GM12878 (cell line): ENCODE measurements at regions not wholly inside any gene's neighbourhood (a gene's known extent, or its start where the extent isn't known, plus 50 kb on each side); places are given as distances from the start of the nearest gene placed in this dataset.

ENCODE experiments used
- BCL11A ChIP-seq: IDR thresholded peaks from 2 replicates; pipeline ENCODE4 v1.6.1; 2011; ENCODE audit warnings: low read depth, low read length
- BCLAF1 ChIP-seq: fragments of 450-650 bp; IDR thresholded peaks from 2 replicates; pipeline ENCODE4 v1.6.1; 2017; ENCODE audit warnings: antibody characterized with exemption, mild to moderate bottlenecking, moderate library complexity
- CREM ChIP-seq: IDR thresholded peaks from 2 replicates; pipeline ENCODE4 v1.6.1; 2014; ENCODE audit warnings: antibody characterized with exemption, low read depth
- CTCF ChIP-seq, 3 experiments: IDR thresholded peaks in 2 of 3; conservative IDR thresholded peaks in 1 of 3; 2 replicates each; pipeline ENCODE4 v1.5.1; 2011; ENCODE audit warnings: low read depth in 3 of 3, low read length in 3 of 3, mild to moderate bottlenecking in 3 of 3, control low read depth in 2 of 3, moderate library complexity in 2 of 3, inconsistent platforms in 1 of 3, mixed read lengths in 1 of 3; ENCODE audit not compliant: control insufficient read depth in 2 of 3, insufficient read depth in 1 of 3; ENCODE audit errors: extremely low read depth in 1 of 3
- GABPA ChIP-seq: IDR thresholded peaks from 2 replicates; pipeline ENCODE4 v1.6.1; 2014; ENCODE audit warnings: antibody characterized with exemption, low read depth, mild to moderate bottlenecking, inconsistent platforms
- IRF4 ChIP-seq: IDR thresholded peaks from 2 replicates; pipeline ENCODE4 v1.6.1; 2011; ENCODE audit warnings: low read depth, low read length
- NR2C2 ChIP-seq: IDR thresholded peaks from 2 replicates; pipeline ENCODE4 v1.6.1; 2011; ENCODE audit warnings: borderline replicate concordance, low read depth; ENCODE audit not compliant: control insufficient read depth, insufficient read length
- PKNOX1 ChIP-seq: fragments of 450-650 bp; IDR thresholded peaks from 2 replicates; pipeline ENCODE4 v1.6.1; 2016; ENCODE audit warnings: mild to moderate bottlenecking
- POLR2A ChIP-seq: IDR thresholded peaks from 2 replicates; pipeline ENCODE4 v1.6.1; 2011; ENCODE audit warnings: low read depth, mild to moderate bottlenecking, low read length
- REST ChIP-seq: IDR thresholded peaks from 2 replicates; pipeline ENCODE4 v1.6.1; 2012; ENCODE audit warnings: mild to moderate bottlenecking, low read depth, low read length
- TARDBP ChIP-seq: IDR thresholded peaks from 2 replicates; pipeline ENCODE4 v1.6.1; 2016; ENCODE audit warnings: borderline replicate concordance
- TCF3 ChIP-seq: IDR thresholded peaks from 2 replicates; pipeline ENCODE4 v1.6.1; 2012; ENCODE audit warnings: low read depth, mild to moderate bottlenecking, low read length, borderline replicate concordance; ENCODE audit not compliant: insufficient read depth
- TF ChIP-seq, protein P1 (sequence below): IDR thresholded peaks from 2 replicates; pipeline ENCODE4 v1.6.1; 2012; ENCODE audit warnings: low read depth, low read length, improper control_type of control experiment

DNA sequence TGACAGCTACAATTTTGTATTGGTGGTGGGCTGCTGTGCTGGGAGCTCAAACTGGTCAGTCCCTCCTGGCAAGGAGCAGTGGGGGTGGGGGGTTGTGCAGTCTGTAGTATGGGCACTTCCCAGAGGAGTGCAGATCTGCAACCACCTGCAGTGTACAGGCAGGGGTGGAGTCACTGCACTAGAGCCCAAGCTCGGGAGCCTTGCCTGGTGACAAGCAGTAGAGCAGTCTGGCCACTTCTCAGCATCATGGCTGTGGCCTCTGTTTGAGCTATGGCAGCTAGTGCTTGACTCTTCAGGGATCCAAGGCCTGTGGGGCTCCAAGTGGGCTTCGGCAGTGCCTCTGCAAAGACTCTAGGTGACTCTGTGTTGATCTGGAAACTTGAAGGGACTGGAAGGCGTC is 585.1 kb upstream of the GRM3 start:
- no peak for TF ChIP-seq NR2C2
- no peak for TF ChIP-seq TARDBP
- TF ChIP-seq GABPA, result no peak
- no peak for TF ChIP-seq CTCF (IDR thresholded peaks at IDR 0.05 in 2 of 3, conservative IDR thresholded peaks at IDR 0.05 in 1 of 3; ENCODE audit: control insufficient read depth in 2 of 3, extremely low read depth in 1 of 3, insufficient read depth in 1 of 3, low read depth in 3 of 3, low read length in 3 of 3)
- no peak for TF ChIP-seq REST
- TF ChIP-seq BCL11A, result no peak
- TF ChIP-seq BCLAF1, result no peak
- no peak for TF ChIP-seq PKNOX1
- TF ChIP-seq IRF4, result no peak
- TF ChIP-seq, protein P1, sequence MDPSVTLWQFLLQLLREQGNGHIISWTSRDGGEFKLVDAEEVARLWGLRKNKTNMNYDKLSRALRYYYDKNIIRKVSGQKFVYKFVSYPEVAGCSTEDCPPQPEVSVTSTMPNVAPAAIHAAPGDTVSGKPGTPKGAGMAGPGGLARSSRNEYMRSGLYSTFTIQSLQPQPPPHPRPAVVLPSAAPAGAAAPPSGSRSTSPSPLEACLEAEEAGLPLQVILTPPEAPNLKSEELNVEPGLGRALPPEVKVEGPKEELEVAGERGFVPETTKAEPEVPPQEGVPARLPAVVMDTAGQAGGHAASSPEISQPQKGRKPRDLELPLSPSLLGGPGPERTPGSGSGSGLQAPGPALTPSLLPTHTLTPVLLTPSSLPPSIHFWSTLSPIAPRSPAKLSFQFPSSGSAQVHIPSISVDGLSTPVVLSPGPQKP, result no peak
- TF ChIP-seq TCF3, result no peak
- no peak for TF ChIP-seq POLR2A
- TF ChIP-seq CREM, result no peak
